ENCODE measurements at regions not wholly inside any gene's neighbourhood (a gene's known extent, or its start where the extent isn't known, plus 50 kb on each side); places are given as distances from the start of the nearest gene placed in this dataset.
A peak's percentile ranks its signal among the peaks of the same experiment; 100 is the strongest.

- Histone ChIP-seq H3K4ac (replicated peaks; ENCODE audit: insufficient read length, low read depth, low read length) (no peak overlapping the region), H3K14ac (ENCODE audit: insufficient read length) (no peak overlapping the region), H3K56ac (replicated peaks; ENCODE audit: insufficient read length, low read depth, low read length) (no peak overlapping the region), H2BK5ac (ENCODE audit: low read depth, low read length) (no peak overlapping the region), H3K9me3 (ENCODE audit: insufficient read depth in 2 of 2, low read depth in 1 of 2, low read length in 1 of 2) (0 out of 4 replicates have a peak, but pooled peaks cover 0 to 5% of the 10 kb centered on the region in 2 experiments), H2BK120ac (replicated peaks; ENCODE audit: low read depth, low read length) (no peak overlapping the region), H3K18ac (ENCODE audit: extremely low read depth, low read length) (no peak overlapping the region), H4K91ac (replicated peaks; ENCODE audit: insufficient read length, low read length) (no peak overlapping the region), H3K23me2 (ENCODE audit: low read depth, low read length) (no peaks in the 10 kb centered on the region; the same call in 1 of the 2 replicates), H3K27me3 (replicated peaks in 1 of 4; ENCODE audit: control insufficient read depth in 3 of 4, extremely low read depth in 1 of 4, insufficient read depth in 3 of 4, low read length in 3 of 4) (no peaks in the 10 kb centered on the region), H2AFZ (ENCODE audit: low read length) (no peak overlapping the region), H2BK12ac (ENCODE audit: low read depth, low read length) (no peak overlapping the region), H2BK15ac (ENCODE audit: low read length) (no peak overlapping the region), H2BK20ac (ENCODE audit: low read length) (no peak overlapping the region), H3K4me2 (ENCODE audit: insufficient read depth in 1 of 2, low read depth in 2 of 2, low read length in 2 of 2) (no peak overlapping the region), H3K4me1 (replicated peaks in 1 of 4; ENCODE audit: control insufficient read depth in 3 of 4, insufficient read depth in 4 of 4, low read length in 3 of 4) (peaks cover 0 to 4% (median 2%) of the 10 kb centered on the region in 4 experiments; a peak in 2 of 7 replicates), H4K20me1 (replicated peaks in 1 of 2; ENCODE audit: control insufficient read depth in 1 of 2, insufficient read depth in 2 of 2, low read length in 2 of 2) (no peaks in the 10 kb centered on the region), H3K9ac (replicated peaks in 1 of 4; ENCODE audit: extremely low read depth in 1 of 4, low read depth in 3 of 4, low read length in 3 of 4) (no peak overlapping the region), H3K79me1 (ENCODE audit: low read depth, low read length) (no peaks in the 10 kb centered on the region), H2AK5ac (ENCODE audit: low read depth, low read length) (no peak overlapping the region), H4K8ac (ENCODE audit: extremely low read depth, insufficient read depth, low read length) (no peak overlapping the region), H3K27ac (ENCODE audit: low read depth, low read length) (no peak overlapping the region), H3K4me3 (ENCODE audit: extremely low read depth in 1 of 4, insufficient read depth in 2 of 4, low read depth in 3 of 4, low read length in 4 of 4) (no peak overlapping the region), H4K5ac (ENCODE audit: insufficient read length, low read depth, low read length) (no peak overlapping the region), H3K36me3 (ENCODE audit: control insufficient read depth in 2 of 4, insufficient read depth in 4 of 4, low read length in 3 of 4) (no peaks in the 10 kb centered on the region), H3K79me2 (ENCODE audit: control insufficient read depth in 1 of 2, insufficient read depth in 2 of 2, low read length in 2 of 2) (no peaks in the 10 kb centered on the region), H3K23ac (ENCODE audit: insufficient read length) (no peak overlapping the region)
- ChIA-PET POLR2A (ENCODE audit: partially characterized antibody) (interaction anchor here (0.6 kb wide), 1 partner anchor 986 kb away, joined by 3 read pairs; the partner anchor contains the start of gene HRK), CTCF (ENCODE audit: partially characterized antibody) (interaction anchor here (0.6 to 3.2 kb wide), 20 partner anchors 9 to 650 kb away, joined by 3 to 27 read pairs (median 5); no protein-coding TSS in a partner anchor)
- FAIRE-seq (no peak), DNase-seq (ENCODE audit: low read depth in 1 of 2, low spot score in 2 of 2) (peak in 1 of 2 experiments; percentile 61)
- no peak for TF ChIP-seq MAX (IDR thresholded peaks at IDR 0.05)
- no peak for TF ChIP-seq SIRT6 (IDR thresholded peaks at IDR 0.05; ENCODE audit: low read length)
- peak; percentile 54 to 79 (median 71) for TF ChIP-seq CTCF (IDR thresholded peaks at IDR 0.05; ENCODE audit: control extremely low read depth in 1 of 3, insufficient read depth in 1 of 3, low read depth in 1 of 3, low read length in 3 of 3)
- TF ChIP-seq RAD21 (IDR thresholded peaks at IDR 0.05 in 1 of 2, conservative IDR thresholded peaks at IDR 0.05 in 1 of 2; ENCODE audit: low read depth in 2 of 2, low read length in 2 of 2), result peak; percentile 45 to 55
- no peak for TF ChIP-seq RFX5 (IDR thresholded peaks at IDR 0.05; ENCODE audit: borderline replicate concordance, low read depth, low read length)
- 100% methylated on average over 1 of the region's 1 CpG; no CpG with 5 or more reads in 1 of the 2 experiments for WGBS, 2 experiments (ENCODE audit: extremely low coverage in 1 of 2, insufficient coverage in 1 of 2, insufficient read length in 1 of 2, insufficient replicate concordance in 2 of 2, low coverage in 1 of 2, low lambda C conversion rate in 2 of 2, missing lambda C conversion rate in 1 of 2)
Observed at GRCh38 chr12:115895247-115895646, 382.2 kb downstream of the MED13L start.

All from H1 (cell line).